ENCODE measurements at regions not wholly inside any gene's neighbourhood (a gene's known extent, or its start where the extent isn't known, plus 50 kb on each side); places are given as distances from the start of the nearest gene placed in this dataset.

DNA sequence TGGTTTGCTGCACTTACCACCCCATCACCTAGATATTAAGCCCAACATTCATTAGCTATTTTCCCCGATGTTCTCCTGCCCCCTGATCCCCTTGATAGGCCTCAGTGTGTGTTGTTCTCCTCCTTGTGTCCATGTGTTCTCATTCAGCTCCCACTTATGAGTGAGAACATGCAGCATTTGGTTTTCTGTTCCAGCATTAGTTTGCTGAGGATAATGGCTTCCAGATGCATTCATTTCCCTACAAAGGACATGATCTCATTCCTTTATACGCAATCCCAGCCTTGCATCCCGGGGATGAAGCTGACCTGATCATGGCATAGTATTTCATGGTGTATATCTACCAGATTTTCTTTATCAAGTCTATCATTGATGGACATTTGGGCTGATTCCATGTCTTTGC is 99.0 kb upstream of the DCAF12L2 start:
- TF ChIP-seq GLI4 (CRISPR knock-in tag; IDR thresholded peaks at IDR 0.05; ENCODE audit: borderline replicate concordance) (no peak), ERF (CRISPR knock-in tag; IDR thresholded peaks at IDR 0.05) (no peak), JUND (CRISPR knock-in tag; IDR thresholded peaks at IDR 0.05) (no peak), ZNF101 (CRISPR knock-in tag; IDR thresholded peaks at IDR 0.05; ENCODE audit: borderline replicate concordance, low read depth) (no peak), ZMAT3 (CRISPR knock-in tag; conservative IDR thresholded peaks at IDR 0.05) (no peak), ZNF773 (CRISPR knock-in tag; IDR thresholded peaks at IDR 0.05; ENCODE audit: borderline replicate concordance) (no peak), RFX5 (IDR thresholded peaks at IDR 0.05; ENCODE audit: low read depth, low read length) (no peak), ZFP36L2 (CRISPR knock-in tag; IDR thresholded peaks at IDR 0.05) (no peak), EEA1 (CRISPR knock-in tag; IDR thresholded peaks at IDR 0.05; ENCODE audit: borderline replicate concordance) (no peak), ATRX (CRISPR knock-in tag; IDR thresholded peaks at IDR 0.05; ENCODE audit: borderline replicate concordance) (no peak)
- TF ChIP-seq, protein P1, sequence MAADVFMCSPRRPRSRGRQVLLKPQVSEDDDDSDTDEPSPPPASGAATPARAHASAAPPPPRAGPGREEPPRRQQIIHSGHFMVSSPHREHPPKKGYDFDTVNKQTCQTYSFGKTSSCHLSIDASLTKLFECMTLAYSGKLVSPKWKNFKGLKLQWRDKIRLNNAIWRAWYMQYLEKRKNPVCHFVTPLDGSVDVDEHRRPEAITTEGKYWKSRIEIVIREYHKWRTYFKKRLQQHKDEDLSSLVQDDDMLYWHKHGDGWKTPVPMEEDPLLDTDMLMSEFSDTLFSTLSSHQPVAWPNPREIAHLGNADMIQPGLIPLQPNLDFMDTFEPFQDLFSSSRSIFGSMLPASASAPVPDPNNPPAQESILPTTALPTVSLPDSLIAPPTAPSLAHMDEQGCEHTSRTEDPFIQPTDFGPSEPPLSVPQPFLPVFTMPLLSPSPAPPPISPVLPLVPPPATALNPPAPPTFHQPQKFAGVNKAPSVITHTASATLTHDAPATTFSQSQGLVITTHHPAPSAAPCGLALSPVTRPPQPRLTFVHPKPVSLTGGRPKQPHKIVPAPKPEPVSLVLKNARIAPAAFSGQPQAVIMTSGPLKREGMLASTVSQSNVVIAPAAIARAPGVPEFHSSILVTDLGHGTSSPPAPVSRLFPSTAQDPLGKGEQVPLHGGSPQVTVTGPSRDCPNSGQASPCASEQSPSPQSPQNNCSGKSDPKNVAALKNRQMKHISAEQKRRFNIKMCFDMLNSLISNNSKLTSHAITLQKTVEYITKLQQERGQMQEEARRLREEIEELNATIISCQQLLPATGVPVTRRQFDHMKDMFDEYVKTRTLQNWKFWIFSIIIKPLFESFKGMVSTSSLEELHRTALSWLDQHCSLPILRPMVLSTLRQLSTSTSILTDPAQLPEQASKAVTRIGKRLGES (CRISPR knock-in tag; IDR thresholded peaks at IDR 0.05; ENCODE audit: borderline replicate concordance), result no peak
- TF ChIP-seq, protein P2, sequence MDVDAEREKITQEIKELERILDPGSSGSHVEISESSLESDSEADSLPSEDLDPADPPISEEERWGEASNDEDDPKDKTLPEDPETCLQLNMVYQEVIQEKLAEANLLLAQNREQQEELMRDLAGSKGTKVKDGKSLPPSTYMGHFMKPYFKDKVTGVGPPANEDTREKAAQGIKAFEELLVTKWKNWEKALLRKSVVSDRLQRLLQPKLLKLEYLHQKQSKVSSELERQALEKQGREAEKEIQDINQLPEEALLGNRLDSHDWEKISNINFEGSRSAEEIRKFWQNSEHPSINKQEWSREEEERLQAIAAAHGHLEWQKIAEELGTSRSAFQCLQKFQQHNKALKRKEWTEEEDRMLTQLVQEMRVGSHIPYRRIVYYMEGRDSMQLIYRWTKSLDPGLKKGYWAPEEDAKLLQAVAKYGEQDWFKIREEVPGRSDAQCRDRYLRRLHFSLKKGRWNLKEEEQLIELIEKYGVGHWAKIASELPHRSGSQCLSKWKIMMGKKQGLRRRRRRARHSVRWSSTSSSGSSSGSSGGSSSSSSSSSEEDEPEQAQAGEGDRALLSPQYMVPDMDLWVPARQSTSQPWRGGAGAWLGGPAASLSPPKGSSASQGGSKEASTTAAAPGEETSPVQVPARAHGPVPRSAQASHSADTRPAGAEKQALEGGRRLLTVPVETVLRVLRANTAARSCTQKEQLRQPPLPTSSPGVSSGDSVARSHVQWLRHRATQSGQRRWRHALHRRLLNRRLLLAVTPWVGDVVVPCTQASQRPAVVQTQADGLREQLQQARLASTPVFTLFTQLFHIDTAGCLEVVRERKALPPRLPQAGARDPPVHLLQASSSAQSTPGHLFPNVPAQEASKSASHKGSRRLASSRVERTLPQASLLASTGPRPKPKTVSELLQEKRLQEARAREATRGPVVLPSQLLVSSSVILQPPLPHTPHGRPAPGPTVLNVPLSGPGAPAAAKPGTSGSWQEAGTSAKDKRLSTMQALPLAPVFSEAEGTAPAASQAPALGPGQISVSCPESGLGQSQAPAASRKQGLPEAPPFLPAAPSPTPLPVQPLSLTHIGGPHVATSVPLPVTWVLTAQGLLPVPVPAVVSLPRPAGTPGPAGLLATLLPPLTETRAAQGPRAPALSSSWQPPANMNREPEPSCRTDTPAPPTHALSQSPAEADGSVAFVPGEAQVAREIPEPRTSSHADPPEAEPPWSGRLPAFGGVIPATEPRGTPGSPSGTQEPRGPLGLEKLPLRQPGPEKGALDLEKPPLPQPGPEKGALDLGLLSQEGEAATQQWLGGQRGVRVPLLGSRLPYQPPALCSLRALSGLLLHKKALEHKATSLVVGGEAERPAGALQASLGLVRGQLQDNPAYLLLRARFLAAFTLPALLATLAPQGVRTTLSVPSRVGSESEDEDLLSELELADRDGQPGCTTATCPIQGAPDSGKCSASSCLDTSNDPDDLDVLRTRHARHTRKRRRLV (CRISPR knock-in tag; IDR thresholded peaks at IDR 0.05), result no peak
- TF ChIP-seq, protein P3, sequence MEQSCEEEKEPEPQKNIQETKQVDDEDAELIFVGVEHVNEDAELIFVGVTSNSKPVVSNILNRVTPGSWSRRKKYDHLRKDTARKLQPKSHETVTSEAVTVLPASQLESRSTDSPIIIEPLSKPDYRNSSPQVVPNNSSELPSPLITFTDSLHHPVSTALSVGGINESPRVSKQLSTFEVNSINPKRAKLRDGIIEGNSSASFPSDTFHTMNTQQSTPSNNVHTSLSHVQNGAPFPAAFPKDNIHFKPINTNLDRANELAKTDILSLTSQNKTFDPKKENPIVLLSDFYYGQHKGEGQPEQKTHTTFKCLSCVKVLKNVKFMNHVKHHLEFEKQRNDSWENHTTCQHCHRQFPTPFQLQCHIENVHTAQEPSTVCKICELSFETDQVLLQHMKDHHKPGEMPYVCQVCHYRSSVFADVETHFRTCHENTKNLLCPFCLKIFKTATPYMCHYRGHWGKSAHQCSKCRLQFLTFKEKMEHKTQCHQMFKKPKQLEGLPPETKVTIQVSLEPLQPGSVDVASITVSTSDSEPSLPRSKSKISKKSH (CRISPR knock-in tag; IDR thresholded peaks at IDR 0.05; ENCODE audit: borderline replicate concordance), result no peak
- no peak overlapping the region for H3K4me3 ChIP-seq (replicated peaks in 1 of 3; ENCODE audit: insufficient read depth in 1 of 3, low read depth in 2 of 3, low read length in 3 of 3)
- intact Hi-C loops (cut with micrococcal nuclease; ENCODE audit: unreplicated experiment) (no loop called here), in situ Hi-C loops (cut with HindIII; ENCODE audit: extremely low pct_ligation_motif_present, low pct_unique_long_range_greater_than_20kb) (no loop called here)
- H3K27me3 ChIP-seq (ENCODE audit: control insufficient read depth in 1 of 2, insufficient read depth in 2 of 2, low read length in 2 of 2), result no peaks in the 10 kb centered on the region
- ATAC-seq (no peak), FAIRE-seq (no peak), DNase-seq (ENCODE audit: low spot score) (no peak)
- no peaks in the 10 kb centered on the region for H3K36me3 ChIP-seq (replicated peaks in 1 of 2; ENCODE audit: control insufficient read depth in 1 of 2, insufficient read depth in 2 of 2, low read length in 2 of 2)
- no peak overlapping the region for H3K4me2 ChIP-seq (ENCODE audit: low read depth, low read length)
- H3K27ac ChIP-seq (ENCODE audit: extremely low read length, insufficient read depth, low read length), result no peak overlapping the region
- no peaks in the 10 kb centered on the region for H3K79me2 ChIP-seq (ENCODE audit: insufficient read depth, low read length)
- WGBS (ENCODE audit: low lambda C conversion rate), result 46% methylated on average over 3 of the region's 3 CpGs
- BruUV-seq (replicated peaks), result no TSS peak
- H4K20me1 ChIP-seq (ENCODE audit: insufficient read depth, low read length), result no peaks in the 10 kb centered on the region
- ChIA-PET CTCF (ENCODE audit: low intra/inter-chr PET ratio, low total read pairs) (no interaction called here), POLR2A (no interaction called here)
- H3K4me1 ChIP-seq (ENCODE audit: insufficient read depth, low read length), result no peaks in the 10 kb centered on the region
- H2AFZ ChIP-seq (ENCODE audit: low read length), result no peak overlapping the region
- H3K9ac ChIP-seq (ENCODE audit: insufficient read depth, low read depth, low read length), result no peak overlapping the region
- peaks cover 10% of the 10 kb centered on the region for H3K9me3 ChIP-seq (ENCODE audit: low read length)

Measured in HepG2 (cell line).